NCI-H460 (cell line): ENCODE measurements at regions not wholly inside any gene's neighbourhood (a gene's known extent, or its start where the extent isn't known, plus 50 kb on each side); places are given as distances from the start of the nearest gene placed in this dataset.

Experiments used
- DNase-seq: peaks from one replicate; pipeline ENCODE4 v3.0.0-alpha.2; 2016; ENCODE audit warnings: low read depth; ENCODE audit errors: extremely low read depth

GRCh38 chr12:66066137-66066928 is 64.2 kb downstream of the LLPH start:
- DNase-seq, result no peak

- DNase-seq, result no peak
Observed at GRCh38 chr12:66065641-66066136, 64.9 kb downstream of the LLPH start.

GRCh38 chr12:66065150-66065549 is 65.4 kb downstream of the LLPH start:
- no peak for DNase-seq

GRCh38 chr12:66063916-66064315 is 66.6 kb downstream of the LLPH start:
- DNase-seq, result no peak

GRCh38 chr12:66062290-66062625 is 68.3 kb downstream of the LLPH start:
- no peak for DNase-seq

GRCh38 chr12:66061557-66062289 is 68.8 kb downstream of the LLPH start:
- no peak for DNase-seq

- no peak for DNase-seq
Observed at GRCh38 chr12:66061076-66061475, 69.5 kb downstream of the LLPH start.

GRCh38 chr12:66060163-66060907 is 70.2 kb downstream of the LLPH start:
- no peak for DNase-seq

- no peak for DNase-seq
Observed at GRCh38 chr12:66059666-66060065, 70.9 kb downstream of the LLPH start.

- DNase-seq, result no peak
Observed at GRCh38 chr12:66058554-66058953, 72.0 kb downstream of the LLPH start.

GRCh38 chr12:66055837-66056319 is 74.7 kb downstream of the LLPH start:
- no peak for DNase-seq

- DNase-seq, result no peak
Observed at GRCh38 chr12:66052988-66053615, 77.4 kb downstream of the LLPH start.

- no peak for DNase-seq
Observed at GRCh38 chr12:66051361-66051760, 79.2 kb downstream of the LLPH start.

- DNase-seq, result no peak
Observed at GRCh38 chr12:66050610-66051009, 79.9 kb downstream of the LLPH start.

- no peak for DNase-seq
Observed at GRCh38 chr12:66050283-66050576, 80.3 kb downstream of the LLPH start.

GRCh38 chr12:66049538-66050282 is 80.8 kb downstream of the LLPH start:
- no peak for DNase-seq

GRCh38 chr12:66048835-66049537 is 81.6 kb downstream of the LLPH start:
- peak; percentile 60 for DNase-seq

GRCh38 chr12:66048218-66048834 is 82.2 kb downstream of the LLPH start:
- no peak for DNase-seq

- DNase-seq, result peak; percentile 5
Observed at GRCh38 chr12:66047411-66048021, 83.0 kb downstream of the LLPH start.
